ENCODE measurements at regions not wholly inside any gene's neighbourhood (a gene's known extent, or its start where the extent isn't known, plus 50 kb on each side); places are given as distances from the start of the nearest gene placed in this dataset.

- Mint-ChIP-seq H3K27ac (ENCODE audit: unreplicated experiment) (no peak overlapping the region), H3K36me3 (ENCODE audit: low read depth, unreplicated experiment) (no peaks in the 10 kb centered on the region), H3K9me3 (ENCODE audit: unreplicated experiment) (no peaks in the 10 kb centered on the region), H3K4me3 (ENCODE audit: unreplicated experiment) (no peak overlapping the region), H3K4me1 (ENCODE audit: unreplicated experiment) (no peaks in the 10 kb centered on the region), H3K27me3 (ENCODE audit: unreplicated experiment) (no peaks in the 10 kb centered on the region)
- no peak for TF ChIP-seq CTCF (IDR thresholded peaks at IDR 0.05; ENCODE audit: unreplicated experiment)
- no peak for DNase-seq (ENCODE audit: low spot score)
These were observed 321.8 kb upstream of the PRDM1 start for GRCh38 chr6:105764315-105764714.

- no peak for TF ChIP-seq CTCF (IDR thresholded peaks at IDR 0.05; ENCODE audit: unreplicated experiment)
- Mint-ChIP-seq H3K27me3 (ENCODE audit: unreplicated experiment) (no peaks in the 10 kb centered on the region), H3K27ac (ENCODE audit: unreplicated experiment) (no peak overlapping the region), H3K4me3 (ENCODE audit: unreplicated experiment) (no peak overlapping the region), H3K4me1 (ENCODE audit: unreplicated experiment) (no peaks in the 10 kb centered on the region), H3K9me3 (ENCODE audit: unreplicated experiment) (no peaks in the 10 kb centered on the region), H3K36me3 (ENCODE audit: low read depth, unreplicated experiment) (no peaks in the 10 kb centered on the region)
- DNase-seq (ENCODE audit: low spot score) = no peak
These were observed 322.3 kb upstream of the PRDM1 start for GRCh38 chr6:105763866-105764265.

GRCh38 chr6:105760746-105761145 is 325.4 kb upstream of the PRDM1 start:
- H3K27me3 Mint-ChIP-seq (ENCODE audit: unreplicated experiment) = no peaks in the 10 kb centered on the region
- no peak for TF ChIP-seq CTCF (IDR thresholded peaks at IDR 0.05; ENCODE audit: unreplicated experiment)
- H3K36me3 Mint-ChIP-seq (ENCODE audit: low read depth, unreplicated experiment) = peaks cover 3% of the 10 kb centered on the region
- no peak overlapping the region for H3K4me3 Mint-ChIP-seq (ENCODE audit: unreplicated experiment)
- no peaks in the 10 kb centered on the region for H3K9me3 Mint-ChIP-seq (ENCODE audit: unreplicated experiment)
- no peaks in the 10 kb centered on the region for H3K4me1 Mint-ChIP-seq (ENCODE audit: unreplicated experiment)
- no peak for DNase-seq (ENCODE audit: low spot score)
- H3K27ac Mint-ChIP-seq (ENCODE audit: unreplicated experiment) = no peak overlapping the region

GRCh38 chr6:105759946-105760345 is 326.2 kb upstream of the PRDM1 start:
- no peak for TF ChIP-seq CTCF (IDR thresholded peaks at IDR 0.05; ENCODE audit: unreplicated experiment)
- Mint-ChIP-seq H3K36me3 (ENCODE audit: low read depth, unreplicated experiment) (peaks cover 3% of the 10 kb centered on the region), H3K27ac (ENCODE audit: unreplicated experiment) (no peak overlapping the region), H3K27me3 (ENCODE audit: unreplicated experiment) (no peaks in the 10 kb centered on the region), H3K9me3 (ENCODE audit: unreplicated experiment) (no peaks in the 10 kb centered on the region), H3K4me3 (ENCODE audit: unreplicated experiment) (no peak overlapping the region), H3K4me1 (ENCODE audit: unreplicated experiment) (no peaks in the 10 kb centered on the region)
- DNase-seq (ENCODE audit: low spot score) = no peak

- Mint-ChIP-seq H3K27ac (ENCODE audit: unreplicated experiment) (no peak overlapping the region), H3K4me1 (ENCODE audit: unreplicated experiment) (no peaks in the 10 kb centered on the region), H3K9me3 (ENCODE audit: unreplicated experiment) (no peaks in the 10 kb centered on the region), H3K36me3 (ENCODE audit: low read depth, unreplicated experiment) (peaks cover 3% of the 10 kb centered on the region), H3K4me3 (ENCODE audit: unreplicated experiment) (no peak overlapping the region), H3K27me3 (ENCODE audit: unreplicated experiment) (no peaks in the 10 kb centered on the region)
- no peak for TF ChIP-seq CTCF (IDR thresholded peaks at IDR 0.05; ENCODE audit: unreplicated experiment)
- no peak for DNase-seq (ENCODE audit: low spot score)
These were observed 327.1 kb upstream of the PRDM1 start for GRCh38 chr6:105759015-105759414.
